Gastrocnemius medialis (tissue), 4 donors: ENCODE measurements at regions not wholly inside any gene's neighbourhood (a gene's known extent, or its start where the extent isn't known, plus 50 kb on each side); places are given as distances from the start of the nearest gene placed in this dataset.
"Not testable (repeated sequence)": the region's sequence is repeated elsewhere in the genome, so short reads cannot be mapped to it uniquely, and the experiment has no call there.

Experiments used
- ATAC-seq, 2 donors: fragments of 150-250 bp; one replicate each; pipeline ENCODE4 v1.9.1; 2016
- DNase-seq, 2 donors: peaks; one replicate each; pipeline ENCODE4 v3.0.0-alpha.2; 2019
- H3K27ac ChIP-seq, 4 donors: fragments of 200-600 bp; sonication (generic); 1 replicate in 1 of 4; 2 replicates in 3 of 4; pipeline ENCODE4 v1.5.1; 2016 to 2018; ENCODE audit warnings: mild to moderate bottlenecking in 2 of 4, moderate library complexity in 1 of 4
- H3K27me3 ChIP-seq, 3 donors: fragments of 200-600 bp; sonication (generic) in 2 of 3; 1 replicate in 1 of 3; 2 replicates in 2 of 3; pipeline versions ENCODE4 v1.5.1 to v1.6.0; 2016 to 2019; ENCODE audit warnings: mild to moderate bottlenecking in 1 of 3, moderate library complexity in 1 of 3
- H3K36me3 ChIP-seq, 2 donors: fragments of 200-600 bp; sonication (generic) in 1 of 2; one replicate each; pipeline ENCODE4 v1.5.1; 2017 to 2018
- H3K4me1 ChIP-seq, 2 donors: fragments of 200-600 bp; sonication (generic) in 1 of 2; one replicate each; pipeline ENCODE4 v1.5.1; 2016 to 2017; ENCODE audit warnings: mild to moderate bottlenecking in 2 of 2
- H3K4me3 ChIP-seq, 4 donors: fragments of 200-600 bp; sonication (generic) in 3 of 4; 1 replicate in 1 of 4; 2 replicates in 3 of 4; pipeline ENCODE4 v1.5.1; 2016 to 2019; ENCODE audit warnings: mild to moderate bottlenecking in 2 of 4
- H3K9me3 ChIP-seq, 3 donors: fragments of 200-600 bp; sonication (generic) in 2 of 3; 1 replicate in 1 of 3; 2 replicates in 2 of 3; pipeline ENCODE4 v1.5.1; 2016 to 2019
- CTCF ChIP-seq, 5 experiments: fragments of 450-650 bp in 3 of 5; fragments of 200-600 bp in 2 of 5; sonication (generic) in 2 of 5; IDR thresholded peaks in 4 of 5; conservative IDR thresholded peaks in 1 of 5; 1 replicate in 4 of 5; 2 replicates in 1 of 5; pipeline ENCODE4 v1.5.1; 2016 to 2019; ENCODE audit warnings: antibody characterized with exemption in 5 of 5, mild to moderate bottlenecking in 3 of 5, moderate library complexity in 3 of 5
- POLR2A ChIP-seq, 2 donors: fragments of 450-650 bp; IDR thresholded peaks; one replicate each; pipeline ENCODE4 v1.6.1; 2017; ENCODE audit warnings: antibody characterized with exemption in 2 of 2, mild to moderate bottlenecking in 2 of 2, moderate library complexity in 2 of 2
- in situ Hi-C, 4 donors: fragments of 200-750 bp; cut with MboI; loops; one replicate each; pipeline versions ENCODE4 v1.15.0 to v1.8.0; 2017; ENCODE audit warnings: low sequenced_read_pairs in 4 of 4
- intact Hi-C: fragments of 100-400 bp; cut with DNase I; formaldehyde crosslinking; loops from one replicate; pipeline ENCODE4 v1.15.1; 2023; ENCODE audit warnings: low total_unique reads

GRCh38 chr7:112692333-112692732 is 97.9 kb downstream of the TMEM168 start:
- H3K4me3 ChIP-seq, result no peak overlapping the region
- in situ Hi-C loops, result no loop called here
- no peaks in the 10 kb centered on the region for H3K27me3 ChIP-seq
- intact Hi-C loops, result no loop called here
- no peak for DNase-seq
- H3K36me3 ChIP-seq, result no peaks in the 10 kb centered on the region
- no peak for ATAC-seq
- H3K27ac ChIP-seq, result no peak overlapping the region
- TF ChIP-seq CTCF (IDR thresholded peaks at IDR 0.05 in 4 of 5, conservative IDR thresholded peaks at IDR 0.05 in 1 of 5) (no peak), POLR2A (IDR thresholded peaks at IDR 0.05) (no peak)
- H3K9me3 ChIP-seq, result no peaks in the 10 kb centered on the region
- H3K4me1 ChIP-seq, result no peaks in the 10 kb centered on the region

GRCh38 chr7:112697211-112697610 is 93.0 kb downstream of the TMEM168 start:
- H3K4me3 ChIP-seq, result not testable (repeated sequence)

GRCh38 chr7:112699725-112700513 is 90.3 kb downstream of the TMEM168 start:
- Histone ChIP-seq H3K4me1 (no peaks in the 10 kb centered on the region), H3K27ac (no peak overlapping the region), H3K36me3 (no peaks in the 10 kb centered on the region), H3K4me3 (no peak overlapping the region), H3K9me3 (no peaks in the 10 kb centered on the region), H3K27me3 (no peaks in the 10 kb centered on the region)
- in situ Hi-C loops (no loop called here), intact Hi-C loops (no loop called here)
- ATAC-seq (no peak), DNase-seq (no peak)
- TF ChIP-seq CTCF (IDR thresholded peaks at IDR 0.05 in 4 of 5, conservative IDR thresholded peaks at IDR 0.05 in 1 of 5) (no peak), POLR2A (IDR thresholded peaks at IDR 0.05) (no peak)

More at GRCh38 chr7:112697211-112697610, 93.0 kb downstream of the TMEM168 start:
- H3K27ac ChIP-seq, intact Hi-C loops, H3K36me3 ChIP-seq, in situ Hi-C loops, H3K9me3 ChIP-seq, ATAC-seq, H3K27me3 ChIP-seq, H3K4me1 ChIP-seq, DNase-seq: not testable (repeated sequence)

- no peak overlapping the region for H3K4me3 ChIP-seq
- no peaks in the 10 kb centered on the region for H3K4me1 ChIP-seq
- DNase-seq (no peak), ATAC-seq (no peak)
- TF ChIP-seq CTCF (IDR thresholded peaks at IDR 0.05 in 4 of 5, conservative IDR thresholded peaks at IDR 0.05 in 1 of 5), result no peak
- TF ChIP-seq POLR2A (IDR thresholded peaks at IDR 0.05), result no peak
- in situ Hi-C loops (no loop called here), intact Hi-C loops (no loop called here)
- no peak overlapping the region for H3K27ac ChIP-seq
- H3K27me3 ChIP-seq, result no peaks in the 10 kb centered on the region
- no peaks in the 10 kb centered on the region for H3K9me3 ChIP-seq
- no peaks in the 10 kb centered on the region for H3K36me3 ChIP-seq
These were observed 88.7 kb downstream of the TMEM168 start for GRCh38 chr7:112701456-112701855.

- ATAC-seq (no peak), DNase-seq (no peak)
- in situ Hi-C loops (no loop called here), intact Hi-C loops (no loop called here)
- Histone ChIP-seq H3K27me3 (no peaks in the 10 kb centered on the region), H3K4me3 (no peak overlapping the region), H3K9me3 (no peaks in the 10 kb centered on the region), H3K36me3 (no peaks in the 10 kb centered on the region), H3K27ac (no peak overlapping the region), H3K4me1 (no peaks in the 10 kb centered on the region)
- TF ChIP-seq POLR2A (IDR thresholded peaks at IDR 0.05), result no peak
- no peak for TF ChIP-seq CTCF (IDR thresholded peaks at IDR 0.05 in 4 of 5, conservative IDR thresholded peaks at IDR 0.05 in 1 of 5)
These were observed 82.5 kb downstream of the TMEM168 start for GRCh38 chr7:112707655-112708054.
